ENCODE measurements at regions not wholly inside any gene's neighbourhood (a gene's known extent, or its start where the extent isn't known, plus 50 kb on each side); places are given as distances from the start of the nearest gene placed in this dataset.
A peak's percentile ranks its signal among the peaks of the same experiment; 100 is the strongest.
"Not testable (repeated sequence)": the region's sequence is repeated elsewhere in the genome, so short reads cannot be mapped to it uniquely, and the experiment has no call there.

- DNase-seq = no peak
Measured at GRCh38 chr1:235059221-235059620, 69.4 kb downstream of the TOMM20 start.

DNA sequence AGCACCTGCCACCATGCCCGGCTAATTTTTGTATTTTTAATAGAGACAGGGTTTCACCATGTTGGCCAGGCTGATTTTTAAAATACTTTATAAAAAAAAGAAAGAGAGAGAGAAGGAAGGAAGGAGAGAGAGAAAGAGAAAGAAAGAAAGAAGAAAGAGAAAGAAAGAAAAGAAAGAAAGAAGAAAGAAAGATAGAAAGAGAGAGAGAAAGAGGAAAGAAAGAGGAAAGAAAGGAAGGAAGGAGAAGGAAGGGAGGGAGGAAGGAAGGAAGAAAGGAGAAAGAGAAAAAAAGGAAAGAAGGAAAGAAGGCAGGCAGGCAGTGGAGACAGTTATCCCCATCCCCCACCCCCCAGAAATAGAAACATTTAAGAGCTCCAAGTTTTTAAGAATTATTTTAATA, 69.9 kb downstream of the TOMM20 start:
- DNase-seq = no peak

- DNase-seq = no peak
Measured at GRCh38 chr1:235057385-235058306, 71.0 kb downstream of the TOMM20 start.

GRCh38 chr1:235056937-235057336, 71.7 kb downstream of the TOMM20 start:
- no peak for DNase-seq

DNA sequence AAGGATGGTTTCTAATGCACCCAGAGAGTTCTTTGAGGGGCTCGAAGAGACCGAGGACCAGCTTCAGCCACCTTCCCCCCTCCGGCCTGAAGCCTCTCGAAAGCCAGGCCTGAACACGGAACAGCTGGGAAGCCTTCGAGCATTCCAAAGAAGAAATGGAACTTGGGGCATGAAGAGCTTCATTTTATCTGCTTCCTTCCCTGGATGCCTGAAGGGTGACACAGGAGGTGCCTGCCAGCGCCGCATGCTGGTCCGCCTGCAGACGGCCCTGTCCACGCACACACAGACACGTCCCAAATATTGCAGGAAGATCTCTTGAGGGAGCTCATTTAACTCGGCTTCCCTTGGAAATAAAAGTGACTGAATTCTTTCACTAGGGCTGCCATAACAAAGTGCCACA, 73.7 kb downstream of the TOMM20 start:
- no peak for DNase-seq

DNA sequence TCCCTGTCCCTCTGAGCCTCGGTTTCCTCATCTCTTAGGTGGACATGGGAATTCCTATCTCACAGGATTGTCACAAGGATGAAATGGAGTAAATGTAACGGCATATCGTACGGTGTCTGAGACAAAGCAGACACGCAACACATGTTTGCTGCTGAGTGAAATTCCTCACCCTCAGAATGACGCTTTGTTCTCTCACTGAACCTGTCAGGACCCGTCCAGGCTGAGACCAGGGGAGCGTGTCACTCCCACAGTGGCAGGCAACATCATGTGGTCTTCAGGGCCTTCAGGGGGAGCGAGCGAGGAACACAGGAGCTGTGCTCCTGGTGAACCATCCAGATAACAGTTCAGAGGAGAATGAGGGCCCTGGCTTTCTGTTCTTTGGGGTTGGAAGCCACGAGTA, 74.2 kb downstream of the TOMM20 start:
- no peak for DNase-seq

- DNase-seq = no peak
Measured at GRCh38 chr1:235052067-235053008, 76.3 kb downstream of the TOMM20 start.

DNA sequence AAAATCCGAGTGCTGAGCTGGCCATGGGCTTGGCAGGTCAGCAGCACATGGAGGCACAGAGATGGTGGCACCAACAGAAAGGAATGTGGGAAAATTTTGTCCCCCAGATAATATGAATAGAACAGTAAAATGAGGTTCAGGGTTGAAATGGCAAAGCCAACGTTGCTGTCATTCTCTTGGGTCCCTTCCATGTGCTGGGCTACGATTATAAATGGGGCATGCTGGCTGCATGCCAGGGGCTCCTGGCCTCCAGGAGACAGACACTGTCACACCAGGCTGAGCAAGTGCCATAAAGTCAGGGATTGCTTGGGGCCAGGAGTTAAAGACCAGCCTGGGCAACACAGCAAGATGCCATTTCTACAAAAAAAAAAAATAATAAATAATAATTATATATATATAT, 77.1 kb downstream of the TOMM20 start:
- peak; percentile 44 for DNase-seq

- DNase-seq = no peak
Measured at GRCh38 chr1:235050911-235051360, 77.7 kb downstream of the TOMM20 start.

DNA sequence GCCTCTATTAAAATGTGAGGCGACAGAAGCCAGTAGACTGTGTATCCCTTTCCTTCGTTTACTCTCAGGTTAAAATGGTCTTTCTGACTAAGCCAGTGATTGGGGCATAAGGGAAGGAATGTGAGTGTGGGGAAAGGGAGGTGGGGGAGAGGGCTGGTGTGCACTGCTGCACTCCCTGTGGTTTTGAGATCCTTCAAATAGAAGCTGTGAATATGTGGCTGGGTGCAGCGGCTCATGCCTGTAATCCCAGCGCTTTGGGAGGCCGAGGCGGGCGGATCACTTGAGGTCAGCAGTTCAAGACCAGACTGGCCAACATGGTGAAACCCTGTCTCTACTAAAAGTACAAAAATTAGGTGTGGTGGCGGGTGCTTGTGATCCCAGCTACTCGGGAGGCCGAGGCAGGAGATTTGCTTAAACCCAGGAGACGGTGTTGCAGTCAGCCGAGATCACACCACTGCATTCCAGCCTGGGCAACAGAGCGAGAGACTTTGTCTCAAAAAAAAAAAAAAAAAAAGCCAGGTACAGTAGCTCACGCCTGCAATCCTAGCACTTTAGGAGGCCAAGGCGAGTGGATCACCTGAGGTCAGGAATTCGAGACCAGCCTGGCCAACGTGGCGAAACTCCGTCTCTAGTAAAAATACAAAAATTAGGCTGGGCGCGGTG, 78.8 kb downstream of the TOMM20 start:
- DNase-seq = not testable (repeated sequence)

DNA sequence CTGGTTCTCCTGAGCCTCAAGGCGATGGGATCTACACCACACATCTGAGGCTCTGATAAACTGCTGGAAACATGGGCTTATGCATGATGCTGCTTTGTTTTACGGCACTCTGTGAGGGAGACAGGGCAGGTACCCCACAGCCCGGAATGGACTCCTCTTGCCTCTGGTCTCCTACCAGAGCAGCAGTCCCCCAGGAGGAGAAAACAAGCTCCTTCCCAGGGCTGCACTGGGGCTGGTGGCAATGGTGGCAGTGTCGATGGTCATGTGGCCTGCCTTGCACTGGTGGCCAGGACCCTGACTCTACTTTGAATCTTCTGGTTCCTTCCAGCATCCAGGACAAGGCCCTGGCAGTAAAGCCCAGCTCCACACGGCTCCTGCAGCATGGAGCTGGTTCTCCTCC, 79.4 kb downstream of the TOMM20 start:
- DNase-seq = no peak

- DNase-seq = no peak
Measured at GRCh38 chr1:235047331-235047871, 81.2 kb downstream of the TOMM20 start.

- peak; percentile 99 for DNase-seq
Measured at GRCh38 chr1:235045921-235046601, 82.6 kb downstream of the TOMM20 start.

GRCh38 chr1:235045034-235045690, 83.5 kb downstream of the TOMM20 start:
- DNase-seq = no peak

DNA sequence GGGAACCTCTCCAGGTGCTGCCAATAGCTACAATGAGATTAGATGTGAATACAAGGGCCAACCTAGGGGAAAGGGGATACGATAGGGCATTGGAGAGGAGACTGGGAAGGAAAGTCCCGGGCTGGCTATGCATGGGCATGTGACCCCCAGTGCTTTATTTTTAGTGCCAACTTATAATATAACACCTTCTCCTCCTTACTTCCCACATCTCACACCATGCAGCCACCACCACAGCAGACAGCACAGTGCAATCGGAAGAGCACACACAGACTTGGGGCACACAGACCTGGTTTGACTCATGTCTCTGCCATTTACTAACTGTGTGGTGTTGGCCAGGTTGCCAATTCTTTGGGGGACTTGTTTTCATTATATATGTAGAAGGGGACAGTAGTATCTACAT, 85.4 kb downstream of the TOMM20 start:
- DNase-seq = no peak

DNA sequence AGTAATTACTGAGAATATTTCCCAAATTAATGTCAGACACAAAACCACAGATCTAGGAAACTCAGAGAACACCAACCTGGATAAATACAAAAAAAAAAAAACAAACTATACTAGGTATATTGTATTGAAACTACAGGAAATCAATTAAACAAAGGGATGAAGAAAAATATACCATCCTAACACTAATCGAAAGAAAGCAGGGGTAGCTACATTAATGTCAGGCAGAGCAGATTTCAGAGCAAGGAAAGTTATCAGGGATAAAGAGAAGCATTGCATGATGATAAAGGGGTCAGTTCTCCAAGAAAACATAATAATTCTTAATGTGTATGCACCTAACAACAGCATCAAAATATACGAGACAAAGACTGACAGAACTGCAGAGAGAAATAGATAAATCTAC, 89.9 kb downstream of the TOMM20 start:
- DNase-seq = no peak

DNA sequence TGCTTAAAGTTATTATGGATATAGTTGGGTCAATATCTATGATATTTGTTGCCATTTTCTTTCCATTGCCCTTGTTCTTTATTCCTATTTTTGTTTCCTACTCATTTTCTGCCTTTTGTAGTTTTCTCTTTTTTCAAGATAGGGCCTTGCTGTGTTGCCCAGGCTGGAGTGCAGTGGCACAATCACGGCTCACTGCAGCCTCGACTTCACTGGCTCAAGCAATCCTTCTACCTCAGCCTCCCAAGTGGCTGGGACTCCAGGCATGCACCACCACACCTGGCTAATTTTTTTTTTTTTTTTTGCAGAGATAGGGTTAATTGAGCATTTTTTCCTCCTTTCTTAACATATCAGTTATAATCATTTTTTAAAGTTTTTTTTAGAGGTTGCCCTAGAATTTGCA, 92.7 kb downstream of the TOMM20 start:
- no peak for DNase-seq

- DNase-seq = no peak
Measured at GRCh38 chr1:235030919-235031596, 97.6 kb downstream of the TOMM20 start.

- no peak for DNase-seq
Measured at GRCh38 chr1:235027862-235028250, 100.8 kb downstream of the TOMM20 start.

- no peak for DNase-seq
Measured at GRCh38 chr1:235027076-235027861, 101.4 kb downstream of the TOMM20 start.
